NCI-H128 (cell line): ENCODE measurements at regions not wholly inside any gene's neighbourhood (a gene's known extent, or its start where the extent isn't known, plus 50 kb on each side); places are given as distances from the start of the nearest gene placed in this dataset.
"Not testable (repeated sequence)": the region's sequence is repeated elsewhere in the genome, so short reads cannot be mapped to it uniquely, and the experiment has no call there.

Experiments
- DNase-seq: peaks from one replicate; lab custom pipeline; 2025; ENCODE audit not compliant: unreplicated experiment; lab: John Stamatoyannopoulos, UW

DNA sequence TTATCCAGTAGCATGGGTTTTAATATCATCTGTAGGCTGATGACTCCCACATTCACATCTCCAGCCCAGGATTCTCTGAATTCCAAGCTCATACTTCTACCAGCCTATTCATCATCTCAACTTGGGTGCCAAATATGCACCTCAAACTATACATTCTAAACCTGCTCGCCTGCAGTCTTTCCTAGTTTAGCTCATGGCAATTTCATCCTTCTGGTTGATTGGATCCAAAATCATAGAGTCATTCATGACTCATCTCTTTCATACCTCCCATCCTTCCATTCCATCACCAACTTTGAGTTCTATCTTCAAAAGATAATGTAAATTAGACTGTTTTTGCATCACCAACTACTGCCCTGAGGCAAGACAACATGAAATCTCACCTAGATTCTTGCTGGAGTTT is 99.7 kb upstream of the EGLN3 start:
- DNase-seq = no peak

DNA sequence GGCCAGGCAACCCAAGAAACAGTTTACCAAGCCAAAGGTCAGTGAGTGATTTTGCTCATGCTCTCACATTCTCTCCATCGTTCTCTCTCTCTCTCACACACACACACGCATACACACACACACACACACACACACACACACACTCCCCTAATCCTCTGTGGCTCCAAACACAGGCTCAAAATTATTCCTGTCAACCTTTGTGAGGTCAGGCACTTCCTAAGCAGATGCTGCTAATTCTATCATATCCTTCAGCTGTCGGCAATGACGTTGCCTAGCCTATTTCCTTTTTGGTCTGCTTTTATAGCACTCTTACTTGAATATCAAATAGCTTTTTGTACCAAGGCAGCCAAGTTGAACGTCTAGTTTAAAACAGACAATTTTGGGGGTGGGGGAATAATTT is 98.9 kb upstream of the EGLN3 start:
- DNase-seq = no peak

DNA sequence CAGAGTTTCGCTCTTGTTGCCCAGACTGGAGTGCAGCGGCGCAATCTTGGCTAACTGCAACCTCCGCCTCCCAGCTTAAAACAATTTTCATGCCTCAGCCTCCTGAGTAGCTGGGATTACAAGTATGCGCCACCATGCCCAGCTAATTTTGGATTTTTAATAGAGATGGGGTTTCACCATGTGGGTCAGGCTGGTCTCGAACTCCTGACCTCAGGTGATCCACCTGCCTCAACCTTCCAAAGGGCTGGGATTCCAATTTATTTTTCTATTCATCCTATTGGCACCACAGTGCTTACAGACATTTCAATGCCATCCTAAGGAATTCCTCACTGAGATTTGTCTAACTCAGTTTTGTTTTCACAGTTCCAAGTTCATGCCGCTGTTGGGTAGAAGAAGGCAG is 98.3 kb upstream of the EGLN3 start:
- DNase-seq = not testable (repeated sequence)

DNA sequence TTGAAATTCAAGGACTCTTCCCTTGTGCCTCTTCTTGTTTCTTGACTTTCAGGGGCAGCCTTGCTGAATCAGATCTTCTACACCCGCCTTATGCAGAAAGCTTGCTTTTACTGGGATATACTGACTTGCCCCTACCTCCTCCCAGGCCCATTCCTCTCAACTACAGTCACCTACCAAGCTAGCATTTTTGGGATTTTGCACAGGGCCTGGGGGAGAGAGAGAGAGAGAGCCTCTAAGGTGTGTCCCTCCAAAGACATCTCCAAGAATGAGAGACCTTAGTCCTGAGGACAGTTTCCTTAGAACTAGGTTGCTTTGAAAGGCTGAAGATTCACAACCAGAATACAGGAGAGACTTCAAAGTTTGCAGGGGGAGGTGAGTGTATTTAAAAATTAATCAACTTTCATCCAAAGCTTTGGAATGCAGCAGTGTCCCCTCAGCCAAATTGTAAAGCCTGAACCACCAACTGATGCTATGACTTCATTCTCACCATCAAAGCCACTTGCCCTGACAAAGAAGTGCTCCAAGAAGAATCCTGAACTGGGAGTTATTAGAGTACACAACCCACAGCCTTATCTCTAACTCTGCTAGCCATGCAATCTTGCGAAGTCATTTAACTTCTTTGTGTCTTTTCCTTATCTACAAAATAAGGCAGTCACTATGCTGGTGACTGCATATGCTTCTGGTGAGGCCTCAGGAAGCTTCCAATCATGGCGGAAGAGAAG is 96.1 kb upstream of the EGLN3 start:
- DNase-seq = no peak

DNA sequence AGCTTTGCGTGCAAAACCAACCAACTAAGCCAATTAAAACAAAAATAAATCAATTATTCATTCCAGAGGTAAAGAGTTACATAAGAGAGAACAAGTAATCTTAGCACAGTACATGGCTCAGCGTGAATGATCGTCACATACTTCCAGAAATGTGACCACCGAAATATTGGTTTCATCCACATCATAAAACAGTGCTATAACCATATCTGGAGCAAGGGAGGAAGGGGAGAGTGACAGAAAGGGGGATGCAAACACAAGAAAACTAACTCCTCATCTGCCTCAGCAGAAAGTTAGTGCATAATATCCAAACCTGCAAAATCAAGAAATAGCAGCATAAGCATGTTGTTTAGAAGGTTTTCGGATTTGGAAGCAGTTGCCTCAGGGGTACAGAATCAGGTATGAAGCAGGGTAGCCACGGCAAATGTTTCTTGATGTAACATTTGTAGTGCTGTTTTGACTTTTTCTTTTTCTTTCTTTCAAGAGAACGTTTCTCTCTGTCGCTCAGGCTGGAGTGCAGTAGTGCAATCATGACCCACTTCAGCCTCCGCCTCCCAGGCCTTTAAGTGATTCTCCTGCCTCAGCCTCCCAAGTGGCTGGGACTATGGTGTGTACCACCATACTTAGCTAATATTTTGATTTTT is 93.9 kb upstream of the EGLN3 start:
- DNase-seq = no peak

DNA sequence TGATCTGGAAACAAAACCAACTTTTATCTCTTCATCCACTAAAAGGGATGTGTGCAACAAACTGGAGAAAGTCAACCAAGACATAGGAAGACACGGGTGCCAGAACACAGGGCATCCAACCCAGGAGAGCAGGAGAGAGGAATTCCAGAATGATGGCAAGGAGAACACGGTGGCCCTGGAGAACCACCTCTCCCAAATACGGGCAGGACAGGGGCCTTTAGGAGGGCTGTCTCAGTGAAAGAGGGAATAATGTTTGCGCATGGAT is 93.4 kb upstream of the EGLN3 start:
- DNase-seq = no peak

DNA sequence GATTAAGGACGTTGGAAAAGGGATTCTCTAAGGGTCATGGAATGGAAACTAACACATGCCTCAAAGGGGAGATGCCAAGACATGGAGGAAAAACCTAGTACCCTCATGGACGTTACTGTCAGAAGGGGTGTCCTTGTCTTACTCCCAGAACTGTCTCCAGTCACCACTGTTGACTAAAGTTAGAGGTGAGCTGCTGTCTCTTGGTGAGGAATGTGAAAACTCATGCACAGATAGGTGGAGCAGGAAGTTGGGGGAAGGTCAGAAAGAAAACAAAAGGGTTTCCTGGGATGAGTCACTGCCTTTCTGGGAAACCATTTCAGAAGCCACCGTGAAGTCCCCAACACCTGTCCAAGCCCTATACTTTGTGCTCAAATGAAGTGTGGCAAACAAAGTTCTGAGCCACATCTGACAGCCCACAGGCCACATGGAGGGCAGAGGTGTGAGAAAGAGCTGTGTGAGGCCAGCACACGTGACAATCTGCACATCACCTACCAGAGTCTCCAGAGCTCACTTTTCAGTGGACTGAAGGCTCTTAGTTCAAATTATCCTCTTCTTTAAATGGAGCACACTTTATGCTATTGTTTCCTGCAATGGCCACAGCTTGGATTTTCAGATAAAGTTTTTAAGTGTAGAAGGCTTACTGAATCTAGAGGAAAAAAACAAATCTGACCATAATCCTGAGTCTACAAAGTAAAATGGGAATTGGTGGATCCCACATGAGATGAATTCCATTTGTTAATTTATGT is 92.9 kb upstream of the EGLN3 start:
- no peak for DNase-seq

DNA sequence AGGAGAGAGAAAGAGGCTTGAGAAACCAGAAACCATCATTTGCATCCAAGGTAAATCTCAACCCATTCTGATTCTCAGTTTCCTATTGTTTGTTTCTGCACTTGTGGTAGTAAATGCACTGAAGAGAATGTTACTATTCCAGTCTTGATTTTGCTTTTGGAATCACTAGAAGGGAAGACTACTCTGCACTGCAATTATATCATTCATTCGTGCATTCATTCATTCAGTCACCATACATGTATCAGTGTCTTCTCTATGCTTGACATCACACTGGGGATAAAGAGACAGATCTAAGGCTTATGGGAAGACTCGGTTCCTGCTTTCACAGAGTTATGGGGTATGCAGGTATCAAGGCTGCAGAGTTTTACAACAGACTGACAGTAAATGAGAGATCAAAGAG is 90.3 kb upstream of the EGLN3 start:
- DNase-seq = no peak

DNA sequence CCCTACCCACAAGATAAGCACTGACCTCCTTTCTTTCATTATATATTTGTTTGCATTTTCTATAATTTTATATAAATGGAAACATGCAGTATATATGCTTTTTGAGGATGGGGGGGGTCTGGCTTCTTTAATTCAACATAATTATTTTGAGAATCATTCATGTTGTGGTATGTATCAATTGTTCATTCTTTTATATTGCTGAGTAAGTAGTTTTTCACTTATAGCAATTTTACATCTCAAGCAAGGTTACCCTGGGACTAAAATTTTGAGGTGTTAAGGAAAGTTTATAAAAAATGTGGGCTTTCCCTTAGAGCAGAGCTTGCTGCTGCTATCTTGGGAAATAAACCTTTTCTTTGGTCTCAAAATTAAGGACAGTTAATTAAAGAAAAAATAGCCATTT is 89.9 kb upstream of the EGLN3 start:
- no peak for DNase-seq

DNA sequence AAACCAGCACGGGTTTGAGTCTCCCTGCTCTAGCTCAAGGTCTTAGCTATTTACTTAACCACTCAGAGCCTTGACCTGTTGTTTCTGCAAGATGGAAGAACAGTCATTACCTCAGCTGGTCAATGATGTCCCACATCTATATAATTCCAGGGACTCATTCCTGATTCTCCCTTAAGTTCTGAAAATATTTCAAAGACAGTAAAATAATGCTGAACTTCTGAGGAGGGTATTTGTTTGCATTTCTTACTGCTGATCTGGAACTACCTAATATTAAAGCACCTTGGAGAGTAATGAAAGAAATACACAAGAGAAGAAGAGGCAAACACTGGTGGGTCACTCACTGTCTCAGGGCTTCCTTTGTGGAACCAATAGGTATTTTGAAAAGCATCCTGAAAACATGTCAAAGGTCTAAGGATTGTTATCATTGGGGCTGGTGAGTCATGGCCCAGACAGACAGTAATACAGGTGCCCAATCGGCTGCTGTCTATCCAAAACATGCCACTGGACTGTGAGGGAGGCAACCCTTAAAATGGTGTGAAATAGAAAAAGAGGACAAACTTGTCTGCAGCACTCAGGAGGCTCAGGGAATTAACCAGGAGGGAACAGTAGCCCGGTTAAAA is 88.7 kb upstream of the EGLN3 start:
- no peak for DNase-seq

DNA sequence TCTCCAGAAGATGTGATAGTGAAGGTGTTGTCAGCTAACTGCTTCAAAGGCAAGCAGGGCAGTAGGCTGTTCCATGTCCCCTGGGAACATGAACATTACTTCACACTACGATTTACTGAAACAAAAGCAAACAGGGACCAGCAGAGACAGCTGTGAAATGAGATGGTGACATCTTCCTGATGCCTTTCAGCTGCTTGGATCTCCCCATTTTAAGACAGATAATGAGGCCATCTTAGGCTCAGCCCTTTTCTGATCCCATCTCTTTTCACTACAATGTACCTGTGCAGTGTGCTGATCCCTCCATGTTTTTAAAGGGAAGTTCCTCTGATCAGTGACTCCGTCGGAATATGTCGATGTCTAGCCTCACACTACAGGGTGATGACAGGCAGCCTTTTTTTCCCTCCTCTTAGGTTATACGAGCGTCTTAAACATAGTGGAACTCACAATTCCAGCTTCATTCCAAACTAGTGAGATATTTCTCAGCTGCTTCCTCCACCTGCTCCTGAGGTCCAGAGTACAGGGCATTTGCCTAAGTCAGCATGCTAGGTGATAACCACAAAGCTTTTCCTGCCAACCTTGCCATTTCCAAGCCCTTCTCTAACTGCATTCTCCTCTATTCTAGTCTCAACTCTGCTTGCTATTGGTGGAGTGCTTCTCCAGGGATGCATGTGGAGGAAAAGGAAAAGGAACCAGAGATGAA is 87.6 kb upstream of the EGLN3 start:
- DNase-seq = no peak

DNA sequence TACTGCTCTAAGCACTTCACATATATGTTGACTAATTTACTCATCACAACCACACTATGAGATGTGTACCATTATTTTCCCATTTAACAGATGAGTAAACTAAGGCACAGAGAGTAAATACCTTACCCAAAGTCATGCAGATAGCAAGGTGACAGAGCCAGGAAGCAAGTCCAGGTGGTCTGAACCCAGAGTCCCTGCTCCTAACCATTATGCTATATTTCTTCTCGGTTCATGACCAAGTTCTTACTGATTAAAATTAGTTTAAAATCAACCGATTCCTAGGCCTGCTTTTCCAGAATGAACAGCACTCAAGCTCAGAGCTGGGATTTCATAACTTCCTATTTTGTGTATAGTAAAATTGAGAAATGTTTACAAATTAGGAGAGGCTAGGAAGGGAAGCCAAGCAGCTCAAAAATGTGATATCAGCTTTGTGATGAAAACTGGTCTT is 85.5 kb upstream of the EGLN3 start:
- DNase-seq = no peak

DNA sequence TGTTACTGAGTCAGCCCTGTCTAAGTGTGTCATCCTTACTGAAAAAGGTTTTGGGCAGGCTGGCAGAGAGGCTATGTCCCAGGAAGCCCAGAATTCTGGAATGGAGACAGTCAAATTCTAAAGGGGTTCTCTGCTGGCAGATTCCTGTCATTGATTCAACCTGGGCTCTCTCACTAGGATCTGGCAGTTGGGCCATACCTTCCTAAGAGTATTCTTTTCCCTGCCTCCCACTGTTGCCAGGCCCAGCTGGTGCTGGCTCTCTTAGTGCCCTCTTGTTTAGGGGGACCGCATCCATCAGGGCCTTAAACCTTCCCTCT is 85.0 kb upstream of the EGLN3 start:
- DNase-seq = no peak

DNA sequence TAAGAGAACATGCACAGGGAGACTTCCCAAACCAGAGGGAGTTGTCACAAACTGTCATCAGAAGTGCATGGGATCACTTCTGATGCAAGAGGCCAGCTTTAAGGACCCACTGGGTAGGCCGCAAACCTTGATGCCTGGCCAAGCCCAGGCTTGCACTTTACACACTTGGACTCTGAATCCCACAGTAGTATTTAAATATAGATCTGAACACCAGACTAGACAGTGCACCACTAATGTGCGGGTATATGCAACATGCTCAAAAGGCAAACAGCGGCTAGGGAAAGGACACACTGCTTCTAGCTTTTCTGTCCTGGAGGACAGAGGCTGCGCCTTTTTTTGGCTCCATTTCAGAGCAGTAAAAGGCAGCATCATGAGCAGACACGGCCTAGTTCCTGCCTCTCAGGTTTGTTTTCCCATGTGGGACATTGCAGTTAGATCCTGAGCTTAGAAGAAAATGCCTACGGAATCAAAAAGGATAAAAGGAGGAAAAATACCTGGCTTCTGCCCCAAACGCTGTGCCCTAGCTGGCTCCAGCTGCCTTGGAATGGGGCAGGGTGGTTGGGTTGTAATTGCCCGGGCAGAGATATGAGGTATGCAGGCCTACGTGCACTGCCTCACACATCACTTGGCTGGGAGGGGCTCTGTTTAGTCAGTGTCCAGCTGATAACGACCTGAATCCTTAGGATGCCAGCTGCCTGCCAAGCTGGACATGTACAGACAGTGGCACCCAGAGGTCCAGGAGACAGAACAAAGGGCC is 84.5 kb upstream of the EGLN3 start:
- no peak for DNase-seq

DNA sequence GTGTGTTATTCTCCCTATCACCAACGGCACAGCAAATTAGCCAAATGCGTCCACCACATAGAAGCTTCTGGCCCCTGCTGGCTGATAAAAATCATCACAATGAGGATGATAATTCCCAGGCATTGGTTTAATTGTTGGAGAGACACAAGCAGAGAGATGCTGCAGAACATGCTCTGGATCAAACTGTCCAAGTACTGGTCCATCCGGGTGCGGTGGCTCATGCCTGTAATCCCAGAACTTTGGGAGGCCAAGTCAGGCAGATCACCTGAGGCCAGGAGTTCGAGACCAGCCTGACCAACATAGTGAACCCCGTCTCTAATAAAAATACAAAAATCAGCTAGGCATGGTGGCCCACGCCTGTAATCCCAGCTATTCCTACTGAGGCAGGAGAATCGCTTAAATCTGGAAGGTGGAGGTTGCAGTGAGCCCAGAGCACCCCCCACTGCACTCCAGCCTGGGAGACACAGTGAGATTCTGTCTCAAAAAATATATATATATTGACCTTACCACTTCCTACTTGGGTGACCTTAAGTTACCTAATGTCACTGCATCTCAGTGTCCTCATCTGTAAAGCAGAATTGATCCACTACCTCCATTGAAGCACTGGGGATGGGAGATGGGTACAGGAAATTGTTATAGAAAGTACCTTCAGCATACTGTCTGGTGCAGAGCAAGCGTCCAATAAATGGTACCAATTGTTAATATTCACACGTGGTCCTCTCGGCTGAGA is 83.7 kb upstream of the EGLN3 start:
- no peak for DNase-seq

DNA sequence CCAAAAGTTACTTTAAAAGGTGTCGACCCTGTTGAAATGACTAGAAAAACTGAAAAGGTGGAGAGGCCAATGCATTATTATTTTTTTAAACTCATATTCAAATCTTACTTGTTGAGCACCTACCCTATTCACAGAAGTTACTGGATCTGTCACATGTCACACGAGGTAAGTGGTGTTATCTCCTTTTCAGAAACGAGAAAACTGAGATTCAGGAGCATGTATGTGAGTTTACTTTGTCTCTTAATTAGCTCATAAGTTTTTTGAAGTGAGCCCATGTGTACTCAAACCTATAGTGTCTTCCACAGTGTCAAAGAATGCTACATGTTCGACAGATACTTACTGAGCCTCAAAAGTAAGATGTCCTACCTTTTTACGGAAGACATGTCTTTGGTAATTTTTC is 81.8 kb upstream of the EGLN3 start:
- no peak for DNase-seq

DNA sequence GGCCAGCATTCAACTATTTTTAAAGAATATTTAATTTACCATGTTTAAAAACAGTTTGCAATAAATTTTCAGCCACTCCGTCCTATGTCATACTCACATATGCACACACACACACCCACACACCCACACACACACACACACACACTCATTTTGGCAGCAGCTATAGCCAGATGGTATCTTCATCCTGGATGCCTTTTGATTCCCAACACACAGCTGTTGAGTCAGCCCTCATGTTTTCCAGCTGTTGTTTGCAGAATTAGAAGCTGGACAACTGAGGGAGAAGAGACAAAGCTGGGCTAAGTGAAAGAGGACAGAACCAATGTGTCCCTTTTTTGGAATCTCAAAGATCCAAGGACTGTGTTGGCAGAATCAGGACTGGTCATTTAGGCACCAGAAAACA is 80.0 kb upstream of the EGLN3 start:
- DNase-seq = no peak

DNA sequence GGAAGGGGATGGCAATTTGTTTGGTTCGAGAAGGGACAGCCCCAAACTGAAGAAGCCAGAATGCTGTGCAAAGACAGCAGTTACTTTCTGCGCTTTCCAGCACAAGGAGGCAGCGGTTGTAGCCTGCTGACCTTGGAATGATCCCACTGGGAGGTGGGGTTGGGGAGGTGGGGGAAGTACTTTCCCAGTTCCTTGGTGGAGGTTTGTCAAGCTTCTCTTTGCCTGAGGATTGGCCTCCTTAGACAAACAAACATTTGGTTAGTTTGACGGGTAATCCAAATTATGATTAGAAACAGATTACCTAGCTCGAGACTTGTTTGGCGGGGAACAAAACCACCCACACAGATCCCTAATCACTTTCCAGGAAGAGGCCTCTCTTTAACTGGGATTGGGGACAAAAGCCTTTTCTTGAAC is 79.1 kb upstream of the EGLN3 start:
- no peak for DNase-seq

DNA sequence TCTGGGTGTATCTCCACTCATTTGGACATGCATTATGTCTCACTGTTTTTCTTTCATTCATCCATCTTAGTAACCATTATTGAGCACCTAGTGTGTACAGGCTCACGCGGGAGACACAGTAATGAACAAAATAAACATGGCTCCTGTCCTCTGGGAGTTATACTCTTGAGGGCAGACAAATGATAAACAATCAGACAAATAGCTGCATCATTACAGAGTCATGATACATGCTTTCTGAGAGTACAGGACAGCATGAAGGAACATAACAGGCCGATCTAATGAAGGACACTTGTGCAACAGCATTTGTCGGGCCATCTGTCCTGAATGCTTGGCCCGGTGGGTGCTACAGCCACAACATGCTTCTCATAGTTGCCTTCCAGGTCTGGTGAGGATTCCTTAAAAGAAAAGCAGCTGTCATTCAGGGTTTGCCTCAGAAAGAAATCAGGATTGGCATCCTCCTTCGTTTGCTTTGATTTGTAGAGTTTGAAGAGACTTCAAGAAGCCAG is 77.2 kb upstream of the EGLN3 start:
- no peak for DNase-seq
